ENCODE measurements at regions not wholly inside any gene's neighbourhood (a gene's known extent, or its start where the extent isn't known, plus 50 kb on each side); places are given as distances from the start of the nearest gene placed in this dataset.
A peak's percentile ranks its signal among the peaks of the same experiment; 100 is the strongest.

- TF ChIP-seq MAX (IDR thresholded peaks at IDR 0.05) = no peak
- no peak for TF ChIP-seq CTCF (IDR thresholded peaks at IDR 0.05)
- no peak for TF ChIP-seq POLR2A (IDR thresholded peaks at IDR 0.05; ENCODE audit: low read length)
- TF ChIP-seq RAD21 (conservative IDR thresholded peaks at IDR 0.05 in 1 of 2, IDR thresholded peaks at IDR 0.05 in 1 of 2) = 0 out of 5 replicates have a peak, but pooled peaks of 1 of the 2 experiments have one; percentile 18
- TF ChIP-seq CEBPB (IDR thresholded peaks at IDR 0.05) = no peak
- no peak for TF ChIP-seq CHD2 (IDR thresholded peaks at IDR 0.05; ENCODE audit: low read length, partially characterized antibody)
- no peak for TF ChIP-seq REST (IDR thresholded peaks at IDR 0.05)
- no peak for TF ChIP-seq MYC (IDR thresholded peaks at IDR 0.05; ENCODE audit: borderline replicate concordance, low read length)
Observed at GRCh38 chr16:16915771-16916170, 536.8 kb downstream of the NPIPA7 start.
